Panc1 (cell line): ENCODE measurements at regions not wholly inside any gene's neighbourhood (a gene's known extent, or its start where the extent isn't known, plus 50 kb on each side); places are given as distances from the start of the nearest gene placed in this dataset.

Source experiments
- ATAC-seq: fragments of 200-7000 bp; cut with Tn5 transposase; 2 replicates; pipeline ENCODE4 v1.9.1; 2020; ENCODE audit warnings: mild to moderate bottlenecking, moderate library complexity
- BruUV-seq: library from RNA; stranded (reverse); fragments of 400-500 nt; replicated peaks from 2 replicates; lab custom pipeline; 2021; lab: Mats Ljungman, UMichigan
- CTCF ChIA-PET: fragments of 300-600 bp; sonication (Branson Sonifier 250); formaldehyde crosslinking; loops from one replicate; lab custom pipeline; 2022; ENCODE audit warnings: antibody characterized with exemption; lab: Charles Lee
- POLR2A ChIA-PET: fragments of 300-600 bp; sonication (Branson Sonifier 250); formaldehyde crosslinking; loops from one replicate; lab custom pipeline; 2022; ENCODE audit warnings: antibody characterized with exemption; lab: Charles Lee
- DNase-seq: peaks from one replicate; pipeline ENCODE4 v3.0.0-alpha.2; 2010; ENCODE audit warnings: low read depth, low spot score
- H3K27ac ChIP-seq: 2 replicates; pipeline ENCODE4 v1.5.1; 2011; ENCODE audit warnings: mild to moderate bottlenecking, low read length, inconsistent platforms
- H3K27me3 ChIP-seq: fragments of 200-500 bp; sonication (Bioruptor generic); 2 replicates; pipeline ENCODE4 v1.6.0; 2014; ENCODE audit warnings: low read length, inconsistent platforms; ENCODE audit not compliant: control insufficient read depth, insufficient read depth
- H3K36me3 ChIP-seq: fragments of 200-500 bp; sonication (Bioruptor generic); 2 replicates; pipeline ENCODE4 v1.5.1; 2014; ENCODE audit warnings: inconsistent platforms, mild to moderate bottlenecking, low read length, moderate library complexity; ENCODE audit not compliant: control insufficient read depth, insufficient read depth
- H3K4me1 ChIP-seq: 2 replicates; pipeline ENCODE4 v1.5.1; 2011; ENCODE audit warnings: inconsistent platforms, mild to moderate bottlenecking, low read length, moderate library complexity; ENCODE audit not compliant: control insufficient read depth, insufficient read depth
- H3K4me3 ChIP-seq, 2 experiments: 2 replicates each; pipeline ENCODE4 v1.5.1; 2011 to 2012; ENCODE audit warnings: low read depth in 2 of 2, low read length in 2 of 2, mild to moderate bottlenecking in 2 of 2, inconsistent platforms in 1 of 2, moderate library complexity in 1 of 2
- H3K9me3 ChIP-seq: fragments of 200-500 bp; sonication (Bioruptor generic); 2 replicates; pipeline ENCODE4 v1.5.1; 2014; ENCODE audit warnings: low read depth, mild to moderate bottlenecking, inconsistent platforms, low read length, moderate library complexity; ENCODE audit not compliant: control insufficient read depth, insufficient read depth
- POLR2AphosphoS5 ChIP-seq: IDR thresholded peaks from 2 replicates; pipeline ENCODE4 v1.6.1; 2012; ENCODE audit warnings: mild to moderate bottlenecking, low read depth, low read length, moderate library complexity
- SIN3A ChIP-seq: IDR thresholded peaks from 2 replicates; pipeline ENCODE4 v1.6.1; 2012; ENCODE audit warnings: low read depth, mild to moderate bottlenecking, low read length, moderate library complexity, borderline replicate concordance; ENCODE audit not compliant: insufficient read depth
- TCF7L2 ChIP-seq: IDR thresholded peaks from 2 replicates; pipeline ENCODE4 v1.6.1; 2011; ENCODE audit warnings: mild to moderate bottlenecking, low read depth, low read length, inconsistent platforms
- in situ Hi-C: cut with HindIII; loops from 2 replicates; pipeline ENCODE4 v1.10.0; 2016; ENCODE audit warnings: low sequenced_read_pairs, low pct_unique_long_range_greater_than_20kb
- intact Hi-C: fragments of 100-400 bp; cut with micrococcal nuclease; formaldehyde crosslinking; loops from one replicate; pipeline ENCODE4 v1.10.0; 2022; ENCODE audit not compliant: unreplicated experiment
- TF ChIP-seq, protein P1 (sequence below): fragments of 450-650 bp; IDR thresholded peaks from 2 replicates; pipeline ENCODE4 v1.5.1; 2017; ENCODE audit warnings: mild to moderate bottlenecking
- TF ChIP-seq, protein P2 (sequence below), 2 experiments: IDR thresholded peaks; 2 replicates each; pipeline ENCODE4 v1.6.1; 2011 to 2012; ENCODE audit warnings: low read depth in 2 of 2, control low read depth in 1 of 2, low read length in 1 of 2, mild to moderate bottlenecking in 1 of 2, moderate library complexity in 1 of 2; ENCODE audit not compliant: insufficient read depth in 1 of 2

GRCh38 chr7:49243521-49243920 is 319.2 kb downstream of the CDC14C start:
- no peak for ATAC-seq
- H3K4me3 ChIP-seq: no peak overlapping the region
- TF ChIP-seq, protein P1, sequence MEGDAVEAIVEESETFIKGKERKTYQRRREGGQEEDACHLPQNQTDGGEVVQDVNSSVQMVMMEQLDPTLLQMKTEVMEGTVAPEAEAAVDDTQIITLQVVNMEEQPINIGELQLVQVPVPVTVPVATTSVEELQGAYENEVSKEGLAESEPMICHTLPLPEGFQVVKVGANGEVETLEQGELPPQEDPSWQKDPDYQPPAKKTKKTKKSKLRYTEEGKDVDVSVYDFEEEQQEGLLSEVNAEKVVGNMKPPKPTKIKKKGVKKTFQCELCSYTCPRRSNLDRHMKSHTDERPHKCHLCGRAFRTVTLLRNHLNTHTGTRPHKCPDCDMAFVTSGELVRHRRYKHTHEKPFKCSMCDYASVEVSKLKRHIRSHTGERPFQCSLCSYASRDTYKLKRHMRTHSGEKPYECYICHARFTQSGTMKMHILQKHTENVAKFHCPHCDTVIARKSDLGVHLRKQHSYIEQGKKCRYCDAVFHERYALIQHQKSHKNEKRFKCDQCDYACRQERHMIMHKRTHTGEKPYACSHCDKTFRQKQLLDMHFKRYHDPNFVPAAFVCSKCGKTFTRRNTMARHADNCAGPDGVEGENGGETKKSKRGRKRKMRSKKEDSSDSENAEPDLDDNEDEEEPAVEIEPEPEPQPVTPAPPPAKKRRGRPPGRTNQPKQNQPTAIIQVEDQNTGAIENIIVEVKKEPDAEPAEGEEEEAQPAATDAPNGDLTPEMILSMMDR: peak; percentile 18; the same call in 1 of the 2 replicates
- no peak for TF ChIP-seq POLR2AphosphoS5
- TF ChIP-seq, protein P2, sequence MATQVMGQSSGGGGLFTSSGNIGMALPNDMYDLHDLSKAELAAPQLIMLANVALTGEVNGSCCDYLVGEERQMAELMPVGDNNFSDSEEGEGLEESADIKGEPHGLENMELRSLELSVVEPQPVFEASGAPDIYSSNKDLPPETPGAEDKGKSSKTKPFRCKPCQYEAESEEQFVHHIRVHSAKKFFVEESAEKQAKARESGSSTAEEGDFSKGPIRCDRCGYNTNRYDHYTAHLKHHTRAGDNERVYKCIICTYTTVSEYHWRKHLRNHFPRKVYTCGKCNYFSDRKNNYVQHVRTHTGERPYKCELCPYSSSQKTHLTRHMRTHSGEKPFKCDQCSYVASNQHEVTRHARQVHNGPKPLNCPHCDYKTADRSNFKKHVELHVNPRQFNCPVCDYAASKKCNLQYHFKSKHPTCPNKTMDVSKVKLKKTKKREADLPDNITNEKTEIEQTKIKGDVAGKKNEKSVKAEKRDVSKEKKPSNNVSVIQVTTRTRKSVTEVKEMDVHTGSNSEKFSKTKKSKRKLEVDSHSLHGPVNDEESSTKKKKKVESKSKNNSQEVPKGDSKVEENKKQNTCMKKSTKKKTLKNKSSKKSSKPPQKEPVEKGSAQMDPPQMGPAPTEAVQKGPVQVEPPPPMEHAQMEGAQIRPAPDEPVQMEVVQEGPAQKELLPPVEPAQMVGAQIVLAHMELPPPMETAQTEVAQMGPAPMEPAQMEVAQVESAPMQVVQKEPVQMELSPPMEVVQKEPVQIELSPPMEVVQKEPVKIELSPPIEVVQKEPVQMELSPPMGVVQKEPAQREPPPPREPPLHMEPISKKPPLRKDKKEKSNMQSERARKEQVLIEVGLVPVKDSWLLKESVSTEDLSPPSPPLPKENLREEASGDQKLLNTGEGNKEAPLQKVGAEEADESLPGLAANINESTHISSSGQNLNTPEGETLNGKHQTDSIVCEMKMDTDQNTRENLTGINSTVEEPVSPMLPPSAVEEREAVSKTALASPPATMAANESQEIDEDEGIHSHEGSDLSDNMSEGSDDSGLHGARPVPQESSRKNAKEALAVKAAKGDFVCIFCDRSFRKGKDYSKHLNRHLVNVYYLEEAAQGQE (IDR thresholded peaks at IDR 0.05; ENCODE audit: insufficient read depth in 1 of 2, low read depth in 2 of 2, low read length in 1 of 2): no peak
- H3K36me3 ChIP-seq: no peaks in the 10 kb centered on the region
- no peaks in the 10 kb centered on the region for H3K27me3 ChIP-seq
- BruUV-seq: no TSS peak
- intact Hi-C loops (no loop called here), in situ Hi-C loops (no loop called here)
- H3K9me3 ChIP-seq: peaks cover 6% of the 10 kb centered on the region; the same call in 1 of the 2 replicates
- CTCF ChIA-PET: no interaction called here
- POLR2A ChIA-PET: interaction anchor here (0.6 kb wide), 1 partner anchor 1000 kb away, joined by 3 read pairs; no protein-coding TSS in a partner anchor
- no peak for DNase-seq
- no peak overlapping the region for H3K27ac ChIP-seq
- no peaks in the 10 kb centered on the region for H3K4me1 ChIP-seq

- Histone ChIP-seq H3K36me3 (no peaks in the 10 kb centered on the region), H3K4me3 (no peak overlapping the region), H3K27ac (no peak overlapping the region), H3K4me1 (no peaks in the 10 kb centered on the region), H3K27me3 (no peaks in the 10 kb centered on the region), H3K9me3 (peaks cover 6% of the 10 kb centered on the region; the same call in 1 of the 2 replicates)
- TF ChIP-seq, protein P2 (IDR thresholded peaks at IDR 0.05; ENCODE audit: insufficient read depth in 1 of 2, low read depth in 2 of 2, low read length in 1 of 2): no peak
- TF ChIP-seq SIN3A (no peak), TCF7L2 (no peak)
- in situ Hi-C loops: no loop called here
- BruUV-seq: no TSS peak
- POLR2A ChIA-PET: no interaction called here
- CTCF ChIA-PET: no interaction called here
- DNase-seq: no peak
- no peak for ATAC-seq
- intact Hi-C loops: no loop called here
Observed at GRCh38 chr7:49244543-49244942, 320.2 kb downstream of the CDC14C start.
